Cardiac muscle cell (in vitro differentiated cells and primary cell): ENCODE measurements at regions not wholly inside any gene's neighbourhood (a gene's known extent, or its start where the extent isn't known, plus 50 kb on each side); places are given as distances from the start of the nearest gene placed in this dataset.
A peak's percentile ranks its signal among the peaks of the same experiment; 100 is the strongest.

Experiments used
- DNase-seq, 2 donors: peaks; one replicate each; pipeline versions ENCODE4 v3.0.0 to v3.0.0-alpha.2; 2010 to 2017; ENCODE audit warnings: low read depth in 1 of 2, low spot score in 1 of 2
- H3K27ac ChIP-seq: fragments of 200-600 bp; sonication (generic); 2 replicates; pipeline ENCODE4 v1.5.1; 2016
- H3K27me3 ChIP-seq: fragments of 200-600 bp; sonication (generic); 2 replicates; pipeline ENCODE4 v1.6.0; 2016; ENCODE audit warnings: control low read depth
- H3K36me3 ChIP-seq: fragments of 200-600 bp; sonication (generic); 2 replicates; pipeline ENCODE4 v1.5.1; 2016; ENCODE audit warnings: control low read depth
- H3K4me1 ChIP-seq: fragments of 200-600 bp; sonication (generic); 2 replicates; pipeline ENCODE4 v1.8.1; 2017; ENCODE audit warnings: low read depth, mild to moderate bottlenecking, mixed run types
- H3K4me3 ChIP-seq: fragments of 200-600 bp; sonication (generic); 2 replicates; pipeline ENCODE4 v1.5.1; 2016; ENCODE audit warnings: mild to moderate bottlenecking
- H3K9me3 ChIP-seq: fragments of 200-600 bp; sonication (generic); 2 replicates; pipeline ENCODE4 v1.5.1; 2017; ENCODE audit warnings: low read depth, mild to moderate bottlenecking, control low read depth
- TF ChIP-seq, protein P1 (sequence below): IDR thresholded peaks from 2 replicates; pipeline ENCODE4 v1.5.1; 2012; ENCODE audit warnings: low read depth, mild to moderate bottlenecking, low read length

DNA sequence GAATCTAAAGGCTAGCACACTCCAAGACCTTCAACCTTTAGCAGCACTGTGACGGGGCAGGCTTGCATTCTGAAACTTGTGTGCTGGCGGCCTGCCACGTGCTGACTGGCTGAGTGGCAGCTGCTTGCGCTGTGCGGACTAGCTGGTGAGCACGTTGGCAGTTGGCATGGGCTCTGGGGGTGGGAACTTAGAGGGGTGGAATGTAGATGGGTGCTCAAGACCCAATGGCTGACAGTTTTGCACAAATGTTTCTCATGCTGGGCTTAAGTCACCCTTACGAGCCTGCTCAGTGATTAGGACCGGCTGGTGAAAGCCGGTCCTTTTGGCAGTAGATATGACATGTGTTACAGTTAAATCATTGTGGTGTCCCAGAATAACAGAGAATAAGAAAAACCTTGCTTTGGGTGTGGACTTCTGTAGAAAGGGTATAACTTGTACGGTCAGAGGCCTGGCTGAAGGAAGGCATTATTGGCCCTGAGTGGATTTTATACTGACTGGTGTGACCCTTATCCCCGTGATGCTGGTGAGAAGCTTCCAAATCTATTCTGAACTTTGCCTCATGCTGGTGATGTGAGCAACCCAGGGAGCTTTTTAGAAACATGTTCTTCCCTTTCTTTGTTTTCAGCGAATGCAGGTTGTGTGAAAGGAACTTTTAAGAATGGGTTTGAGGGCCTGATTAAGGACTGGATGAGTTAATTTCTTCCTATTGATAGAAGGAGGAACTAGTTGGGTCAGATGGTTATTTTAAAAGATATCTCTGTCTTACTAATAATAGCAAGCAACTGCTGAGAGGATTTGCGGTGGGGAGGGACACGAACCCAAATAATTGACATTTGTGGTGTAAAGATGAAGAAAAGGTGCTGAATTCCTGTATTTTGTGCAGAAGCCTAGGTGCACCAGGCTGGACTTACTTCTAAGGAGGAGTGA is 107.4 kb upstream of the SLC4A4 start:
- Histone ChIP-seq H3K4me3 (no peak overlapping the region), H3K27me3 (no peaks in the 10 kb centered on the region), H3K27ac (no peak overlapping the region), H3K36me3 (no peaks in the 10 kb centered on the region), H3K9me3 (no peaks in the 10 kb centered on the region), H3K4me1 (peaks cover 32% of the 10 kb centered on the region)
- DNase-seq: peak; percentile 39 to 62
- TF ChIP-seq, protein P1, sequence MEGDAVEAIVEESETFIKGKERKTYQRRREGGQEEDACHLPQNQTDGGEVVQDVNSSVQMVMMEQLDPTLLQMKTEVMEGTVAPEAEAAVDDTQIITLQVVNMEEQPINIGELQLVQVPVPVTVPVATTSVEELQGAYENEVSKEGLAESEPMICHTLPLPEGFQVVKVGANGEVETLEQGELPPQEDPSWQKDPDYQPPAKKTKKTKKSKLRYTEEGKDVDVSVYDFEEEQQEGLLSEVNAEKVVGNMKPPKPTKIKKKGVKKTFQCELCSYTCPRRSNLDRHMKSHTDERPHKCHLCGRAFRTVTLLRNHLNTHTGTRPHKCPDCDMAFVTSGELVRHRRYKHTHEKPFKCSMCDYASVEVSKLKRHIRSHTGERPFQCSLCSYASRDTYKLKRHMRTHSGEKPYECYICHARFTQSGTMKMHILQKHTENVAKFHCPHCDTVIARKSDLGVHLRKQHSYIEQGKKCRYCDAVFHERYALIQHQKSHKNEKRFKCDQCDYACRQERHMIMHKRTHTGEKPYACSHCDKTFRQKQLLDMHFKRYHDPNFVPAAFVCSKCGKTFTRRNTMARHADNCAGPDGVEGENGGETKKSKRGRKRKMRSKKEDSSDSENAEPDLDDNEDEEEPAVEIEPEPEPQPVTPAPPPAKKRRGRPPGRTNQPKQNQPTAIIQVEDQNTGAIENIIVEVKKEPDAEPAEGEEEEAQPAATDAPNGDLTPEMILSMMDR: no peak

DNA sequence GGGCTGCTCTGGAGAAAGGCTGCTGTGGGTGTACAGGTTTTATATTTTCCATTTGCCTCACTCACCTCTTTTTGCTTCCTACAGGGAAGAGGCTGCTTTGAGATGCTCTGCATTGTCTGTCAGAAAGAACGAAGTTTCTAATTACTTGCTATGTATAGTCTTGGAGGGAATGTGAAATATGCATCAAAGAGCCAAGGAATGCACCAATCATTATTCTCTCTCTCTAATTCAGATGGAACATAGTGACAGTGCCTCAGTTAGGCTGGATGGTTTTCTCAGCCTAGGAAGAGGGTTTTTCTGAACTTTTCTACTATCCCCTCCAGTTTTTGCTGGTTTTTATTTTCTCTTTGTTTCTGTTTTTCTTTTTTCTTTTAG is 106.8 kb upstream of the SLC4A4 start:
- Histone ChIP-seq H3K4me1 (peaks cover 32% of the 10 kb centered on the region), H3K27ac (no peak overlapping the region), H3K36me3 (no peaks in the 10 kb centered on the region), H3K9me3 (no peaks in the 10 kb centered on the region), H3K4me3 (no peak overlapping the region), H3K27me3 (no peaks in the 10 kb centered on the region)
- no peak for DNase-seq
- TF ChIP-seq, protein P1: no peak

DNA sequence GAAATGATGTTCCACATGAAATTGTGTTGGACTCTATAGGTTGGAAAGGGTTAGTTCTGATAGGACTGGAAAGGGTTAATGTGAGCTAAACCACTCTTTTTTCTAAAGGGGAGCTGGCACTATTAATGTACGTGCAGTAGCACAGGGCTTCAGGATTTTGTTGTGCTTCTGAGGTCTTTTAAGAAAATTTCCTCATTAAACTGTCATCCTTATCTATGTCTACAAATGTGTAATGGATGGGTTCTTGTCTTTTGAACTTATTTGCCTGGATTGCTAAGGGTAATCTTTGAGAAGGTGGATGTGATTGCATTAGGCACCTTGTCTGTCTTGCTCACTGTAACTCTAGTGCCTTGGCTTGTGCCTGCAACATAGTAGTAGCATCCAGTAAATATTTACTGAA is 106.0 kb upstream of the SLC4A4 start:
- TF ChIP-seq, protein P1: no peak
- DNase-seq: no peak
- Histone ChIP-seq H3K36me3 (no peaks in the 10 kb centered on the region), H3K27me3 (no peaks in the 10 kb centered on the region), H3K4me1 (peaks cover 32% of the 10 kb centered on the region), H3K9me3 (no peaks in the 10 kb centered on the region), H3K4me3 (no peak overlapping the region), H3K27ac (no peak overlapping the region)

DNA sequence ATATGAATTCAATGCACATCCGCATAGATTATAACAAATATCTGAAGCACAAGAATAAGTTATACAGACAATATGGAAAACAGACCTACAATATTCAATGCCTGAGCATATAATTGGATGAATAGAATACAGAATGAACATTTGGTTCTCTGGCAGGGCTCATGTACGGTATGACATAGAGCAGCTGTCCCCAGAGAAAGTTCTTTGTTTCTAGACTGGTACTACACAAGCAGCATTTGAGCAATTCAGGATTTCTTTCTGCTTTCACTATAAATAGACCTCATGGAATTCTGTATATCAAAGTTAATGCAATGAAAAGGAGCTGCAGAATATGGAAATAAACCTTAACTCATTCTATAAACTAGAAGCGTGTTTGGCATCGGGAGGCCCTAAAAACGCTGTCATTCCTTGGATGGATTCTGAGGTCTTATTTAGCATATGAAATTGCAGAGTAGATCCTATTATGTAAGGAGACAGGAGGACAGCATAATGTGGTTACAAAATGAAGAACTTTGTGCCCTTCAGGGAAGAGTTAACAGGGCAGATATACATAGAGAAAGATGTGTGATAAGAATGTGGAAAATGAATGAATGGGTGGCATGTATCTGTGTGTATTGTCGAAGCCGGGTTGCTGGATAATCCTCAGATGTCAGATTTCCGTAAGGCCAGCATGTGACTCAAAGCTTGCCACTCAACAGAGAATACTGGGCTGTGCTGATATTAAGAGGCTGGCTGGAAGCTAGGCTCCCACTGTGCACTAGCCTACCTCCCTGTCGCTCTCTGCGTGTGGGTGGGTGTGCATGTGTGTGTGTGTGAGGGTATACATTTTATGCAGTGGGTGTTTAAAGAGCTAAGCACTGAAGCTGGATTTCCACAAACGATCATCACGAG is 103.3 kb upstream of the SLC4A4 start:
- H3K27ac ChIP-seq: no peak overlapping the region
- no peak for DNase-seq
- H3K4me3 ChIP-seq: no peak overlapping the region
- H3K4me1 ChIP-seq: peaks cover 20% of the 10 kb centered on the region
- no peaks in the 10 kb centered on the region for H3K27me3 ChIP-seq
- H3K36me3 ChIP-seq: no peaks in the 10 kb centered on the region
- TF ChIP-seq, protein P1: no peak
- no peaks in the 10 kb centered on the region for H3K9me3 ChIP-seq

DNA sequence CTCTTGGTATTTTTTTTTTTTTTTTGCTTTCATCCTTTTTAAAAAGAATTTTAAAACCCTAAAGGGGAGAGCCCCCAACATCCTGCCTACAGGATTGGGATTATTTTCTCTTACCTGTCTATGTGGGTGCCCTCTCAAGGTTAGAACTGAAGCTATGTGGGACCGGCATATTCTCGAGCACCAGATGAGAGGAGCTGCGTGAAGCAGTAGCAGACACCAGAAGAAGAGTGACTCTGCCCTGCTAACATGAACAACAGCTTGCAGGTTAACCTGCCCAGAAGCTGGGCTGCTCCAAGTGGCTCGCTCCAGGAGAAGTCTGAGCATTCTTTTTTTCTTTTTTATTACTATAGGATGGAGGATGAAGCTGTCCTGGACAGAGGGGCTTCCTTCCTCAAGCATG is 102.6 kb upstream of the SLC4A4 start:
- H3K4me3 ChIP-seq: no peak overlapping the region
- no peak overlapping the region for H3K27ac ChIP-seq
- no peaks in the 10 kb centered on the region for H3K9me3 ChIP-seq
- peaks cover 16% of the 10 kb centered on the region for H3K4me1 ChIP-seq
- no peaks in the 10 kb centered on the region for H3K36me3 ChIP-seq
- H3K27me3 ChIP-seq: no peaks in the 10 kb centered on the region
- TF ChIP-seq, protein P1: no peak
- DNase-seq: no peak
